Kidney (tissue), 10 donors: ENCODE measurements at regions not wholly inside any gene's neighbourhood (a gene's known extent, or its start where the extent isn't known, plus 50 kb on each side); places are given as distances from the start of the nearest gene placed in this dataset.
"Not testable (repeated sequence)": the region's sequence is repeated elsewhere in the genome, so short reads cannot be mapped to it uniquely, and the experiment has no call there.

ENCODE experiments used
- DNase-seq, 5 donors: peaks; one replicate each; pipeline ENCODE4 v3.0.0-alpha.2; 2013 to 2020
- FAIRE-seq: peaks from 2 replicates; lab custom pipeline; 2012; peaks lifted over from hg19 to GRCh38; lab: Jason Lieb, UNC
- H3K27ac ChIP-seq, 2 donors: one replicate each; pipeline ENCODE4 v1.7.0; 2013; ENCODE audit warnings: low read depth in 2 of 2, low read length in 2 of 2, inconsistent platforms in 1 of 2
- H3K27me3 ChIP-seq: one replicate; pipeline ENCODE4 v1.7.1; 2013; ENCODE audit warnings: low read length, inconsistent platforms; ENCODE audit not compliant: control insufficient read depth, insufficient read depth
- H3K36me3 ChIP-seq, 3 donors: one replicate each; pipeline versions ENCODE4 v1.7.0 to v1.7.1; 2013; ENCODE audit warnings: low read length in 3 of 3, control low read depth in 1 of 3, inconsistent platforms in 1 of 3; ENCODE audit not compliant: insufficient read depth in 3 of 3, control insufficient read depth in 2 of 3
- H3K4me1 ChIP-seq, 3 donors: one replicate each; pipeline versions ENCODE4 v1.7.0 to v1.7.1; 2013; ENCODE audit warnings: low read length in 3 of 3, inconsistent platforms in 1 of 3, low read depth in 1 of 3; ENCODE audit not compliant: control insufficient read depth in 2 of 3, insufficient read depth in 2 of 3
- H3K4me3 ChIP-seq, 3 donors: one replicate each; pipeline versions ENCODE4 v1.7.0 to v1.8.1; 2013; ENCODE audit warnings: low read length in 3 of 3, control low read depth in 1 of 3, inconsistent platforms in 1 of 3
- H3K9ac ChIP-seq, 3 donors: one replicate each; pipeline versions ENCODE4 v1.7.0 to v1.7.1; 2013; ENCODE audit warnings: low read length in 3 of 3, control low read depth in 1 of 3, inconsistent platforms in 1 of 3
- H3K9me3 ChIP-seq, 3 donors: one replicate each; pipeline versions ENCODE4 v1.7.0 to v1.7.1; 2013; ENCODE audit warnings: low read length in 3 of 3, control low read depth in 1 of 3, inconsistent platforms in 1 of 3; ENCODE audit not compliant: control insufficient read depth in 2 of 3, insufficient read depth in 1 of 3
- intact Hi-C: fragments of 100-400 bp; cut with DNase I; formaldehyde crosslinking; loops from one replicate; pipeline ENCODE4 v1.11.1; 2022
- donor health status: control.
- donor health status: control.
- donor health status: DM: yes; HTN: yes; CAD: no.
- donor health status: Normal renal cell carcinoma (clear cell type).

GRCh38 chr18:14357553-14358297, 185.7 kb downstream of the POTEC start:
- FAIRE-seq, H3K9me3 ChIP-seq, H3K27me3 ChIP-seq, H3K4me3 ChIP-seq, H3K36me3 ChIP-seq, H3K4me1 ChIP-seq, intact Hi-C loops, H3K9ac ChIP-seq, H3K27ac ChIP-seq: not testable (repeated sequence)
- peak in 1 of 5 donors; percentile 57 for DNase-seq

- intact Hi-C loops, H3K9ac ChIP-seq, H3K36me3 ChIP-seq, H3K4me1 ChIP-seq, H3K4me3 ChIP-seq, FAIRE-seq, H3K27ac ChIP-seq, H3K27me3 ChIP-seq, H3K9me3 ChIP-seq, DNase-seq: not testable (repeated sequence)
These were observed 201.2 kb downstream of the POTEC start for GRCh38 chr18:14342170-14342569.

- H3K27me3 ChIP-seq, intact Hi-C loops, H3K9ac ChIP-seq, H3K27ac ChIP-seq, FAIRE-seq, H3K4me1 ChIP-seq, H3K4me3 ChIP-seq, DNase-seq, H3K36me3 ChIP-seq, H3K9me3 ChIP-seq: not testable (repeated sequence)
These were observed 203.8 kb upstream of the ZNF519 start for GRCh38 chr18:14336017-14336416.

GRCh38 chr18:14321217-14321616, 189.0 kb upstream of the ZNF519 start:
- H3K4me3 ChIP-seq, H3K27ac ChIP-seq, H3K36me3 ChIP-seq, H3K27me3 ChIP-seq, intact Hi-C loops, H3K4me1 ChIP-seq, H3K9ac ChIP-seq, H3K9me3 ChIP-seq, FAIRE-seq, DNase-seq: not testable (repeated sequence)

- H3K27ac ChIP-seq, H3K9me3 ChIP-seq, H3K36me3 ChIP-seq, FAIRE-seq, H3K4me3 ChIP-seq, H3K4me1 ChIP-seq, H3K9ac ChIP-seq, DNase-seq, intact Hi-C loops, H3K27me3 ChIP-seq: not testable (repeated sequence)
These were observed 169.0 kb upstream of the ZNF519 start for GRCh38 chr18:14301255-14301654.

- not testable (repeated sequence) for FAIRE-seq
These were observed 162.8 kb upstream of the ZNF519 start for GRCh38 chr18:14295081-14295480.

More at GRCh38 chr18:14295081-14295480, 162.8 kb upstream of the ZNF519 start:
- H3K27me3 ChIP-seq, H3K27ac ChIP-seq, H3K36me3 ChIP-seq, H3K4me1 ChIP-seq, H3K4me3 ChIP-seq, H3K9ac ChIP-seq, intact Hi-C loops, H3K9me3 ChIP-seq: not testable (repeated sequence)
- peak in 2 of 5 donors; percentile 7 to 29 for DNase-seq
